ENCODE measurements at regions not wholly inside any gene's neighbourhood (a gene's known extent, or its start where the extent isn't known, plus 50 kb on each side); places are given as distances from the start of the nearest gene placed in this dataset.

- TF ChIP-seq CTCF (IDR thresholded peaks at IDR 0.05) (no peak), POLR2A (IDR thresholded peaks at IDR 0.05) (no peak)
Measured at GRCh38 chr11:94254214-94254613, 50.2 kb upstream of the IZUMO1R start.

Data from thyroid gland (tissue), 4 donors.